T-helper 22 cell (primary cell): ENCODE measurements at regions not wholly inside any gene's neighbourhood (a gene's known extent, or its start where the extent isn't known, plus 50 kb on each side); places are given as distances from the start of the nearest gene placed in this dataset.

Source experiments
- DNase-seq: peaks from one replicate; pipeline ENCODE4 v3.0.0-alpha.2; 2020; ENCODE audit warnings: low read depth

DNA sequence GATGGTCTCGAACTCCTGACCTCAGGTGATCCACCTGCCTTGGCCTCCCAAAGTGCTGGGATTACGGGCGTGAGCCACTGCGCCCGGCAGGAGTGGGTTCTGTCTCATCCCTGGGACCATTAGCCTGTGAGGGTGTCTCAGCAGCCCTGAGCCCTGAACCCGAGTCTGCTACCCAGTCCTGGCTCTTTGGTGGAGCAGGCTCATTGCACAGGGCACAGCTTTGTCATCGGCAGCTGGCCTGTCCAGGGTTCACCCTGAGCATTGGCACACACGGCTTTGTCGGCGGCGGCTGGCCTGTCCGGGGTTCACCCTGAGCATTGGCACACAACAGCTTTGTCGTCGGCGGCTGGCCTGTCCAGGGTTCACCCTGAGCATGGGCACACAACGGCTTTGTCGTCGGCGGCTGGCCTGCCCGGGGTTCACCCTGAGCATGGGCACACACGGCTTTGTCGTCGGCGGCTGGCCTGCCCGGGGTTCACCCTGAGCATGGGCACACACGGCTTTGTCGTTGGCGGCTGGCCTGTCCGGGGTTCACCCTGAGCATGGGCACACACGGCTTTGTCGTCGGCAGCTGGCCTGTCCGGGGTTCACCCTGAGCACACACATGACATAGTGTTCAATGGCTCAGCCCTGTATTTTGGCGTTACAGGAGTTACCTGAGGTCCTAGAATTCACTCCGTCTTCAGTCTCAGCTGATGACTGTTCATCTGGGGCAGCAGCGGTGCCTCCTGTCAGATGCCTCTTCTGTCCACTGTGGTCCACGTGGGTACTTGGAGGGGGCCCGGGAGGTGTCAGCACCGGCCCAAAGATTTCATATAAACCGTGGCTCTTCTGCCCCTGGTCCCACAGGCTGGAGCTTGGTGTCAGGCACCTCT, 1082.5 kb downstream of the BRD1 start:
- no peak for DNase-seq

DNA sequence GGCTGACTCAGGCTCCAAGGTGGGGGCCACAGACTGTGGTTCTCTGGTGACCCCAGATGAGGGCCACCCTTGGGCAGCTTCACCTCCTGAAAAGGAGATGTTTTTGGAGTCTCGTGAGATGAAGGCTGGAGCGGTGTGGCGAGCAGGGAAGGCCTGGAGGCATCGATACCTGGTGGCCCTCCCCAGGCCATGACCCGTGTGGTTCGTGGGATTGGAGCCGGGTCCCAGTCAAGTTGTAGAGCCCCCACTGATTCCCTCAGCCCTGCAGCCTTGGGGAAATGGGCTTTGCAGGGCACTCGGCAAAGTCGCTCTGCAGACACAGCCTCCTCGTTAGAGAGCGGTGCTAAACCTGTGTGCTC, 1083.4 kb downstream of the BRD1 start:
- no peak for DNase-seq

GRCh38 chr22:48743601-48744282, 1083.9 kb downstream of the BRD1 start:
- DNase-seq = no peak

- no peak for DNase-seq
These were observed 1084.9 kb downstream of the BRD1 start for GRCh38 chr22:48742556-48743343.

- DNase-seq = no peak
These were observed 1085.5 kb downstream of the BRD1 start for GRCh38 chr22:48742191-48742555.

DNA sequence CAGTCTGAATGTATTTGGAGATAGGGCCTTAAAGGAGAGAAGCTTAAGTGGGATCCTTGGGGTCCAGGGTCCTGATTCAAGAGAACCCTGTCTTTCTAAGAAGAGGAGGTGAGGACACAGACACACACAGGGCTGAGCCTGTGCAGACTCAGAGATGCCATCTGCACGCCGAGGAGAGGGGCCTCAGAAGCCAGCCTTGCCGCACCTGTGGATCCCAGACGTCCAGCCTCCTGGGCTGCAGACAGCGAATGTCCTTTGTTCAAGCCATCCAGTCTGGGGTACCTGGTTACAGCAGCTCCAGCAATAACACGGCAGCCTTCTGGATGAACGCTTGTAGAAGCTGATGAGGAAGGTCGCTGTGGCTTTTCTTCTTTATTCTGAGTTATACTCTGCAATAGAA, 1086.1 kb downstream of the BRD1 start:
- DNase-seq = no peak

GRCh38 chr22:48740731-48741405, 1086.8 kb downstream of the BRD1 start:
- no peak for DNase-seq

GRCh38 chr22:48740086-48740730, 1087.5 kb downstream of the BRD1 start:
- no peak for DNase-seq

DNA sequence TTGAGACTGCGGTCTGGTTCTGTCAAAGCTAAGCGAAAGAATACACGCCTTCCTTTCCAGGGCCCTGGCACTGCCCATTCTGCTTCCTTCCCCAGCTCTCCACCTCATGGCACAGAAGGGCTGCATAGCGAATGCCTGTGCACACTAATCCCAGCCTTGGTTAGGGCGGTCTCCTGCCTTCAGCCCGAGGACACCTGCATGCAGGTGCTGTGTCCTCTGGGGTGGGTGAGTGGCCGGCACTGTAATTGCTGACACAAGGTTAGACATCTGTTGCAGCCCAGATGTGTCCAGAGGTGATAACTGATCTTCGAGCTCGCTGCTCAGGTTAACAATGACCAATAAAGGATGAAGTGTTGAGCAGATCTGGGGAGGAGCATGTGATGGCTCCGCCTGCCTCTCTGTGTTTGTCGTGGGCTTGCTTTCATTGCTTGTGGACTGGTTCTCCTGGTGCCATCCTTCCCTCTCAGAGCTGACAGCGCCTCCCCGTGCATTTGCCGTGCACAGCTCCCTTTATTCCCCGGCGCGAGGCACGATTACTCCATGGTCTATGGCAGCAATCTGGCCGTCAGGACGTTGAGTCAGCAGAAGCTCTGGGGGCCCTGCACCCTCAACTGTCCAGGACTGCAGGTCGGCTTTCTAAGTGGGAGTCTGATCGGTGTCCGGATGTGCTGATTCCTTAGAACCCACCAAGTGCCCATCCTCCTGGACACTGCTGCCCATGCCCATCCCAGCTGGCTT, 1088.2 kb downstream of the BRD1 start:
- DNase-seq = no peak

DNA sequence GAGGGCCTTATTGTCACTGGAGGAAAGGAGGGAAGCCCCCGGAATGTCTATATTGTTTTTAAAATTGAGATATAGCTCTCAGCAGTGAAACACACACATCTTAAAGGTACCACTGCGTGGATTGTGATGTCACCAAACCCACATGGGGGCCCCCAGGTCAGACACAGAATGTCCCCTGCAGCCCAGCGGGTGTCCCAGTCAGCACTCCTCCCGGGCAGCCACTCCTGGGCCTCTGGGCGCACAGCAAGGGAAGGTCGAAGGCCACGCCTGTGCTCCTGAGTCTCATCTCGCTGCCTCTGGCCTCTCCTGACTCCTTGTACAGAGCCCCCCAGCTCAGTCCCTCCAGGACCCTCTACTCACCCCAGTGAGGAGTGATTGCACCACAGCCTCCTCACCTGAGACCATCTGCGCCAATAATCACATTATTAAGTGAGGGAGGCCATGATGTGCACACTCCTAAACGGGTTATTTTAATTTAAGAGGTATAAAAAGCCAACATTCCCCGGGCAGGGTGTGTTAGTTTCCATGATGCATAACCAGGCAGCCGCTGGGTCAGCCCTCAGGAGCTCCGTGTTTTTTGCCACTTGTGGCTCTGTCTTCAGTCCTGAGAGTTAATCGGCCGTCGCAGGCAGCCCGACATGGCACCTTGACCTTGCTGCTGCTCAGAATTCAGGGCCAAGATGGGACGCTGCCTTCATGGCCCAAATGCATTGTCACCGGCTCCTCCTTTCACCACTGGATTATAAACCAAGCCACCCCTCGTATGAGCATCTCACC, 1089.3 kb downstream of the BRD1 start:
- DNase-seq = no peak

- no peak for DNase-seq
These were observed 1090.0 kb downstream of the BRD1 start for GRCh38 chr22:48737461-48738203.

DNA sequence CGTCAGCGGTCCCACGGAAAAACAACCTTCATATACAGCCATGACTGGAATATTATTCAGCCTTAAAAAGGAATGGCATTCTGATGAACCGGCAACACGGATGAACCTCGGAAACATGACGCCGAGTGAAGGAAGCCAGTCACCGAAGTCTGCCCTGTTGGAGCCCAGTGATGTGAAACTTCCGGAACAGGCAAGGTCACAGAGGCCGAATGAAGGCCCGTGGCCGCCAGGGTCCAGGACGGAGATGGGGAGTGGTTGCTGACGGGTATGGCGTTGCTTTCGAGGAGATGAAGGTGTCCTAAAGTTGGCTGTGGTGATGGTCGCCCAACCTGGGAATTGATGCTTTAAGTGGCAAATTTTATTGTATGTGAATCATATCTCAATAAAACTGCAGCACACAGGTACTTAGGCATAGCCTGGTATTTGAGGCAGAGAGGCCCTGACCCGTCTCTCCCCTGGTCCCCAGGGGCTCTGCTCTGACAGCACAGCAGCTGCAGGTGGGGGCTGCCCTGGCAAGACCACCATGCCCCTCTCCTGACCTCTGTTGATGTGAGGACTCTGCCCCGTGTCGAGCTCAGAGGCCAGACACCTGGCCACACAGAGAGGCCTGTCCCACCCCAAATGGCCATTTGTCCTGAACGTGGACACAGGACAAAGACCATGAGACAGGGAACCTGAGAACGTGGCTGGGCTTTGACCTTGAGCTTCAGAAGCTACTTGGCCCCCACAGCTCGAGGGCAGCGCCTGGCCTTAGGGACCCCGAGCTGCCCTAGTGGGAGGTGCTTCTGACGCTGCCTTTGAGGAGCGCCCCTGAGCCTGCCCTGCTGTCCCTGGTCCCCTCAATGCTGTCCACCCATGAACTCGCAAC, 1090.8 kb downstream of the BRD1 start:
- no peak for DNase-seq

DNA sequence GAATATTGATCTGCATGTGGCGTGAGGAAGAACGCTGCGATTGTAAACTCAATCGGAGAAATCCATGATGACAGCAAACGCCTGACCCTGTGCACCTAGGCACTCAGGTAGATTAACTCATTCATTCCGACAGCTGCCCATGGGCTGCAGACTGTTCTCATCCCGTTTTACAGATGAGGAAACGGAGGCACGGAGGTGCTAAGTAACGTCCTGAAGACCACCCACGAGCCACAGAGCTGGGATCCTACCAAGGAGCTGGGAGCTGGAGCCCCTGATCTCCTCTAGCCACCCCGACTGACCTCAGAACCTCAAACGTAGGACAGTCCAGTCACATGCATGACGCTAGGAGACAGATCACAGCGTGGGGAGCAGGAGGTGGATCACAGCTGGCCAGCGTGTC, 1092.7 kb downstream of the BRD1 start:
- DNase-seq = no peak

- no peak for DNase-seq
These were observed 1093.3 kb downstream of the BRD1 start for GRCh38 chr22:48734359-48734758.

GRCh38 chr22:48729499-48730171, 1098.0 kb downstream of the BRD1 start:
- DNase-seq = no peak

- DNase-seq = no peak
These were observed 1100.1 kb downstream of the BRD1 start for GRCh38 chr22:48727454-48728058.

DNA sequence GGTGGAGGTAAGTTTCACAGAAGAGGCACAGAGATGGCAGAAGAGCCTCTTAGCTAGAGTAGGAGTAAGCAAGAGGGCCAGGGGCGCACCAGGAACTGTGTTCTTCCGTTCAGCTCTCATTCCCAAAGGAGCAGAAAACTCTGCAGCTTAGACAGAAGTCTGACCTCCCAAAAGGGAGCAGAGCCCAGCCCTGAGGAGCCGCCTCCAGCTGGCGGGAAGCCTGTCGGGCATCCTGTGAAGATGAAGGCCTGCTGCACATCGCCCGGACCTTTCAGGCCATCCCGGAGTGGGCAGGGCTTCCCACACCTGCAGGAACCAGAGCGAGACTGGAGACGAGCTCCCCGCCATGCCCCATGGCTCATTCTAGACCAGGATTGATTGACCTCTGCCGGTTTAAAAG, 1102.8 kb downstream of the BRD1 start:
- no peak for DNase-seq

DNA sequence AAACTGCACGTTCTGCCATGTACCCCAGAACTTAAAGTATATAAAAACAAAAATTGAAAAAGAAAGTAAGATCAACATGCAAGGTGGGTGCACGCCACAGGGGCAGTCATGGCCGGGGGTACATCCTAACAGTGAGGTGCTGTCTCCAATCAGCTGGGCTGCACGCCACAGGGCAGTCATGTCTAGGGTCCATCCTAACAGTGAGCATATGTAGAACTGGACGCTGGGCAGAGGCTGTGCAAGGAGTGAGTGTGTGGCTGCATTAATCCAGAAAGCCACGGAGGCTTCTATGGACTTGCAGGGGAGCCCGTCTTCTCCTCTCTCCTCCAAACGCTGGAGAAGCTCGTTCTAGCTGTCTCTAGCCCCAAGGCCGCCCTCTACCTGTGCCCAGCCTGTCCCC, 1105.0 kb downstream of the BRD1 start:
- no peak for DNase-seq
